Aorta (tissue), 5 donors: ENCODE measurements at regions not wholly inside any gene's neighbourhood (a gene's known extent, or its start where the extent isn't known, plus 50 kb on each side); places are given as distances from the start of the nearest gene placed in this dataset.
"Not testable (repeated sequence)": the region's sequence is repeated elsewhere in the genome, so short reads cannot be mapped to it uniquely, and the experiment has no call there.

Experiments used
- ATAC-seq: fragments of 200-7000 bp; cut with Tn5 transposase; one replicate; pipeline ENCODE4 v1.9.1; 2022; ENCODE audit warnings: moderate library complexity; ENCODE audit not compliant: low FRiP score
- DNase-seq, 2 donors: peaks; one replicate each; pipeline ENCODE4 v3.0.0-alpha.2; 2020
- H3K27ac ChIP-seq, 2 donors: one replicate each; pipeline ENCODE4 v1.5.1; 2013; ENCODE audit warnings: low read length in 2 of 2, mild to moderate bottlenecking in 2 of 2, moderate library complexity in 2 of 2, control low read depth in 1 of 2, inconsistent platforms in 1 of 2, low read depth in 1 of 2
- H3K27me3 ChIP-seq, 2 donors: one replicate each; pipeline ENCODE4 v1.6.1; 2013; ENCODE audit warnings: control low read depth in 1 of 2, low read length in 1 of 2, mild to moderate bottlenecking in 1 of 2, moderate library complexity in 1 of 2; ENCODE audit not compliant: insufficient read depth in 2 of 2, control insufficient read depth in 1 of 2
- H3K36me3 ChIP-seq, 2 donors: one replicate each; pipeline ENCODE4 v1.6.1; 2013; ENCODE audit warnings: control low read depth in 1 of 2, low read length in 1 of 2, mild to moderate bottlenecking in 1 of 2; ENCODE audit not compliant: insufficient read depth in 2 of 2, control insufficient read depth in 1 of 2
- H3K4me1 ChIP-seq, 2 donors: one replicate each; pipeline ENCODE4 v1.6.1; 2013; ENCODE audit warnings: low read length in 2 of 2, control low read depth in 1 of 2, mild to moderate bottlenecking in 1 of 2, moderate library complexity in 1 of 2; ENCODE audit not compliant: insufficient read depth in 2 of 2, control insufficient read depth in 1 of 2
- H3K4me3 ChIP-seq, 2 donors: one replicate each; pipeline ENCODE4 v1.5.1; 2013; ENCODE audit warnings: low read length in 2 of 2, control low read depth in 1 of 2, mild to moderate bottlenecking in 1 of 2
- H3K9me3 ChIP-seq: one replicate; pipeline ENCODE4 v1.6.1; 2013; ENCODE audit warnings: mild to moderate bottlenecking, low read length; ENCODE audit not compliant: control insufficient read depth
- WGBS, 2 donors: extraction: QIAGEN DNeasy Blood & Tissue Kit; methylation state at CpG; one replicate each; pipeline ENCODE4 v1.1.7; 2013; 5-methylcytosine and 5-hydroxymethylcytosine counted together
- intact Hi-C, 2 donors: fragments of 100-400 bp; cut with DNase I; formaldehyde crosslinking; loops; one replicate each; pipeline versions ENCODE4 v1.14.2 to v1.15.0; 2022
- donor health status: healthy with polysubstance abuse.
- donor health status: Bipolar disorder and iron deficiency.
- donor health status: DM: no; HTN: no; CAD: no.
- donor health status: DM: no; HTN: no; CAD: no.
- donor health status: DM: yes; HTN: yes; CAD: no.

- intact Hi-C loops, H3K36me3 ChIP-seq, H3K4me1 ChIP-seq, H3K4me3 ChIP-seq, H3K27me3 ChIP-seq, DNase-seq, H3K27ac ChIP-seq, ATAC-seq, H3K9me3 ChIP-seq: not testable (repeated sequence)
- 87 to 88% methylated on average over 23 of the region's 23 CpGs for WGBS, 2 donors
Measured at GRCh38 chr14:37772283-37772682, 176.9 kb downstream of the TTC6 start.

- no peaks in the 10 kb centered on the region for H3K27me3 ChIP-seq
- intact Hi-C loops, result no loop called here
- no peaks in the 10 kb centered on the region for H3K4me1 ChIP-seq
- ATAC-seq, result no peak
- H3K4me3 ChIP-seq, result no peak overlapping the region
- DNase-seq, result no peak
- no peaks in the 10 kb centered on the region for H3K36me3 ChIP-seq
- WGBS, 2 donors, result 94 to 96% methylated on average over 4 of the region's 4 CpGs
- peaks cover 1% of the 10 kb centered on the region for H3K9me3 ChIP-seq
- H3K27ac ChIP-seq, result no peak overlapping the region
Measured at GRCh38 chr14:37776791-37777499, 181.5 kb downstream of the TTC6 start.

DNA sequence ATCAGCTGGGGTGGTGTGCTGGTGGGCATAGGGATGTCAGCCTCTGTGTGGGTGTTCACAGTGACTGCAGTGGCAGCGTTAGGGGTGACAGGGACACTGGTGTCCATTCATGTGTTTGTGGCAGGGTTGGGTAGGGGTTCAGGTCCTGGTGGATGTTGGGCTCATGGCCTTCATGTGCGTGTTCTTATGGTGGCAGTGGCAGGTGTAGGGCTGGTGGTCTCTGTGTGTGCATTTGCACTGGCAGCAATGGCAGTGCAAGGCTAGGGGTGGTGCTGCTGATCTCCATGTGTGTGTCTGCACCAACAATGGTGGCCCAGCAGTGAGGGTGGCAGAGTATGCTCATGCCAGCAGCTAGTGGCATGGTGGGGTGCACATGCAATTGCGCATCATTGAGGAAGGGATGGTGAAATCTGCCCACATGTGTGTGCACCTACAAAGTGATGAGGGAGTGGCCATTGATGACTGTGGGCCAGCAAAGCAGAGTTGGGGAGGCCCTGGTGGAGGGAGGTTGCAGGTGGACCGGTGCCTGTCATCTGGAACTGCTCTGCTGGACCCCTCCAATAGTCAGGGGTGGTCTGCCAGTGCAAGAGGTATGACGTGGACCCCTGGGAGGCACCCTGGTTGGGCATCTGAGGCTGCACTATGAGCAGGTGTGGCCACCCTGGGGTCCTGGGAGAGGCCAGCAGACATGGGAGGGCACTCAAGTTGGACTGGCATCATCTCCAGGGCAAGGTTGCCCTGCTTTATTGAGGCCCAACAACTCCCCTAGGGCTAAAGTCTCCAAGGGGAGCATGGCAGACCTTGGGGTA, 182.9 kb downstream of the TTC6 start:
- ATAC-seq, result no peak
- Histone ChIP-seq H3K4me1 (no peaks in the 10 kb centered on the region), H3K27ac (no peak overlapping the region), H3K9me3 (no peaks in the 10 kb centered on the region), H3K36me3 (no peaks in the 10 kb centered on the region), H3K27me3 (no peaks in the 10 kb centered on the region), H3K4me3 (no peak overlapping the region)
- DNase-seq, result no peak
- intact Hi-C loops, result no loop called here
- 83 to 92% methylated on average over 5 of the region's 5 CpGs for WGBS, 2 donors

DNA sequence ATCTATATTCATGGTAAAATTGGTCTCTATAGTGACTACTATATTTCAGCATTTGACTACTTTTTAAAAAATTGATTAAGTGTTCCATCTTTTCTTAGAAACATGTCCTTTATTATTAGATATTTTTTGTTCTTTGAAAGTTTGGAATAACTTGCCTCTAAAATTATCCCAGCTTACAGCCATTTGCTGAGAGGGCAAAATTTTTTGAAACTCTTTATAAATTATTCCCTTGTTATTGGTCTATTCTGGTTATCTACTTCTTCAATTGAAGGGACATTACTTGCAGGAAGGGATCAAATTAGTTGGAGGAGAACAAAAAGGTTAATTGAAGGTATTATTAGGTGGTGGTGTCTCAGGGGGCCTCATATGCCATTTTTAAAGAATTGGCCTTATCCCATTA, 184.1 kb downstream of the TTC6 start:
- no peaks in the 10 kb centered on the region for H3K36me3 ChIP-seq
- intact Hi-C loops, result no loop called here
- H3K27me3 ChIP-seq, result no peaks in the 10 kb centered on the region
- H3K4me1 ChIP-seq, result no peaks in the 10 kb centered on the region
- H3K27ac ChIP-seq, result no peak overlapping the region
- H3K4me3 ChIP-seq, result no peak overlapping the region
- no peak for ATAC-seq
- no peaks in the 10 kb centered on the region for H3K9me3 ChIP-seq
- no peak for DNase-seq

DNA sequence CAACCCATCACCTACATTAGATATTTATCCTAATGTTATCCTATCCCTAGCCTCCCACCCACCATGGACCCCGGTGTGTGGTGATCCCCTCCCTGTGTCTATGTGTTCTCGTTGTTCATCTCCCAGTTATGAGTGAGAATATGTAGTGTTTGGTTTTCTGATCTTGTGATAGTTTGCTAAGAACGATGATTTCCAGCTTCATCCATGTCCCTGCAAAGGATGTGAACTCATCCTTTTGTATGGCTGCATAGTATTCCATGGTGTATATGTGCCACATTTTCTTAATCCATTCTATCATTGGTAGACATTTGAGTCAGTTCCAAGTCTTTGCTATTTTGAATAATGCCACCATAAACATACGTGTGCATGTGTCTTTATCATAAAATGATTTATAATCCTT, 185.3 kb downstream of the TTC6 start:
- H3K27me3 ChIP-seq, DNase-seq, H3K27ac ChIP-seq, H3K4me1 ChIP-seq, H3K4me3 ChIP-seq, H3K9me3 ChIP-seq, intact Hi-C loops, H3K36me3 ChIP-seq, ATAC-seq: not testable (repeated sequence)
- WGBS, 2 donors, result 82 to 85% methylated on average over 4 of the region's 4 CpGs

DNA sequence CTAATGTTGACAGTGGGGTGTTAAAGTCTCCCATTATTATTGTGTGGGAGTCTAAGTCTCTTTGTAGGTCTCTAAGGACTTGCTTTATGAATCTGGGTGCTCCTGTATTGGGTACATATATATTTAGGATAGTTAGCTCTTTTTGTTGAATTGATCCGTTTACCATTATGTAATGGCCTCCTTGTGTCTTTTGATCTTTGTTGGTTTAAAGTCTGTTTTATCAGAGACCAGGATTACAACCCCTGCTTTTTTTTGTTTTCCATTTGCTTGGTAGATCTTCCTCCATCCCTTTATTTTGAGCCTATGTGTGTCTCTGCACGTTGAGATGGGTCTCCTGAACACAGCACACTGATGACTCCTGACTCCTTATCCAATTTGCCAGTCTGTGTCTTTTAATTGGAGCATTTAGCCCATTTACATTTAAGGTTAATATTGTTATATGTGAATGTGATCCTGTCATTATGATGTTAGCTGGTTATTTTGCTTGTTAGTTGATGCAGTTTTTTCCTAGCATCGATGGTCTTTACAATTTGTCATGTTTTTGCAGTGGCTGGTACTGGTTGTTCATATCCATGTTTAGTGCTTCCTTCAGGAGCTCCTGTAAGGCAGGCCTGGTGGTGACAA, 188.9 kb downstream of the TTC6 start:
- H3K9me3 ChIP-seq, ATAC-seq, H3K27me3 ChIP-seq, H3K4me3 ChIP-seq, H3K4me1 ChIP-seq, DNase-seq, intact Hi-C loops, H3K27ac ChIP-seq, H3K36me3 ChIP-seq: not testable (repeated sequence)
- WGBS, 2 donors, result 59 to 66% methylated on average over 3 of the region's 3 CpGs

DNA sequence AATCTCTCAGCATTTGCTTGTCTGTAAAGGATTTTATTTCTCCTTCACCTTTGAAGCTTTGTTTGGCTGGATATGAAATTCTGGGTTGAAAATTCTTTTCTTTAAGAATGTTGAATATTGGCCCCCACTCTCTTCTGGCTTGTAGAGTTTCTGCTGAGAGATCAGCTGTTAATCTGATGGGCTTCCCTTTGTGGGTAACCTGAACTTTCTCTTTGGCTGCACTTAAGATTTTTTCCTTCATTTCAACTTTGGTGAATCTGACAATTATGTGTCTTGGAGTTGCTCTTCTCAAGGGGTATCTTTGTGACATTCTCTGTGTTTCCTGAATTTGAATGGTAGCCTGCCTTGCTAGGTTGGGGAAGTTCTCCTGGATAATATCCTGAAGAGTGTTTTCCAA, 189.4 kb downstream of the TTC6 start:
- H3K36me3 ChIP-seq, H3K27ac ChIP-seq, intact Hi-C loops, H3K4me1 ChIP-seq, H3K27me3 ChIP-seq, H3K9me3 ChIP-seq, ATAC-seq, DNase-seq, H3K4me3 ChIP-seq: not testable (repeated sequence)

- intact Hi-C loops, ATAC-seq, DNase-seq, H3K4me1 ChIP-seq, H3K27me3 ChIP-seq, H3K36me3 ChIP-seq, H3K27ac ChIP-seq, H3K4me3 ChIP-seq, H3K9me3 ChIP-seq: not testable (repeated sequence)
- 85 to 86% methylated on average over 9 of the region's 9 CpGs for WGBS, 2 donors
Measured at GRCh38 chr14:37785298-37785697, 189.9 kb downstream of the TTC6 start.
